IMR-90 (cell line): ENCODE measurements at regions not wholly inside any gene's neighbourhood (a gene's known extent, or its start where the extent isn't known, plus 50 kb on each side); places are given as distances from the start of the nearest gene placed in this dataset.

Experiments used
- ATAC-seq: fragments of 200-7000 bp; cut with Tn5 transposase; 2 replicates; pipeline ENCODE4 v1.9.1; 2020; ENCODE audit warnings: low read depth, mild to moderate bottlenecking, moderate library complexity
- BruUV-seq: library from RNA; stranded (reverse); fragments of 400-500 nt; replicated peaks from 2 replicates; lab custom pipeline; 2021; lab: Mats Ljungman, UMichigan
- CTCF ChIA-PET: fragments of 300-600 bp; formaldehyde crosslinking; extraction: SDS; loops from one replicate; lab custom pipeline; 2021; ENCODE audit warnings: antibody characterized with exemption; lab: Yijun Ruan, JAX
- POLR2A ChIA-PET: fragments of 300-600 bp; sonication (Branson Sonifier 250); formaldehyde crosslinking; loops from one replicate; lab custom pipeline; 2022; ENCODE audit warnings: antibody characterized with exemption; ENCODE audit not compliant: unreplicated experiment; lab: Charles Lee
- DNase-seq: peaks from one replicate; pipeline ENCODE4 v3.0.0; 2013
- H2AFZ ChIP-seq: replicated peaks from 2 replicates; pipeline ENCODE3; 2013; ENCODE audit warnings: low read length, mild to moderate bottlenecking; ENCODE audit not compliant: poor library complexity
- H2AK5ac ChIP-seq: 2 replicates; pipeline ENCODE4 v1.6.1; 2013; ENCODE audit warnings: low read depth, low read length, inconsistent platforms
- H2AK9ac ChIP-seq: replicated peaks from 2 replicates; pipeline ENCODE3; 2013; ENCODE audit warnings: mild to moderate bottlenecking, low read depth, low read length, moderate library complexity; ENCODE audit not compliant: poor library complexity
- H2BK120ac ChIP-seq: 2 replicates; pipeline ENCODE4 v1.6.1; 2013; ENCODE audit warnings: low read depth, low read length, inconsistent platforms
- H2BK15ac ChIP-seq: 3 replicates; pipeline ENCODE4 v1.6.1; 2013; ENCODE audit warnings: low read depth, low read length, inconsistent platforms
- H2BK20ac ChIP-seq: 2 replicates; pipeline ENCODE4 v1.6.1; 2013; ENCODE audit warnings: low read depth, mild to moderate bottlenecking, inconsistent platforms, low read length, moderate library complexity
- H2BK5ac ChIP-seq: 2 replicates; pipeline ENCODE4 v1.6.1; 2013; ENCODE audit warnings: mild to moderate bottlenecking, low read depth, low read length, inconsistent platforms; ENCODE audit not compliant: poor library complexity, severe bottlenecking
- H3K14ac ChIP-seq: replicated peaks from 2 replicates; pipeline ENCODE4 v1.6.1; 2013; ENCODE audit warnings: low read depth, low read length, inconsistent platforms
- H3K18ac ChIP-seq: 2 replicates; pipeline ENCODE4 v1.6.1; 2013; ENCODE audit warnings: low read depth, low read length, control low read depth
- H3K23ac ChIP-seq: 2 replicates; pipeline ENCODE4 v1.6.1; 2013; ENCODE audit warnings: low read depth, low read length, inconsistent platforms
- H3K27ac ChIP-seq: 2 replicates; pipeline ENCODE4 v1.5.1; 2013; ENCODE audit warnings: mild to moderate bottlenecking, control low read depth, low read length; ENCODE audit not compliant: insufficient read depth
- H3K27me3 ChIP-seq: 2 replicates; pipeline ENCODE4 v1.6.1; 2013; ENCODE audit warnings: low read length; ENCODE audit not compliant: control insufficient read depth, insufficient read depth
- H3K36me3 ChIP-seq: 2 replicates; pipeline ENCODE4 v1.6.1; 2013; ENCODE audit warnings: low read length, mixed read lengths; ENCODE audit not compliant: control insufficient read depth, insufficient read depth
- H3K4ac ChIP-seq: 2 replicates; pipeline ENCODE4 v1.6.1; 2013; ENCODE audit warnings: low read depth, low read length, inconsistent platforms
- H3K4me1 ChIP-seq: 2 replicates; pipeline ENCODE4 v1.6.1; 2013; ENCODE audit warnings: low read length, mixed read lengths; ENCODE audit not compliant: control insufficient read depth, insufficient read depth
- H3K4me2 ChIP-seq: 2 replicates; pipeline ENCODE4 v1.6.1; 2013; ENCODE audit warnings: low read depth, mild to moderate bottlenecking, control low read depth, low read length, moderate library complexity
- H3K4me3 ChIP-seq: 2 replicates; pipeline ENCODE4 v1.5.1; 2013; ENCODE audit warnings: low read depth, mild to moderate bottlenecking, control low read depth, low read length, moderate library complexity; ENCODE audit not compliant: insufficient read depth
- H3K56ac ChIP-seq: 2 replicates; pipeline ENCODE4 v1.6.1; 2013; ENCODE audit warnings: low read length, inconsistent platforms; ENCODE audit not compliant: insufficient read depth; ENCODE audit errors: extremely low read depth
- H3K79me1 ChIP-seq, 2 experiments: 2 replicates each; pipeline ENCODE4 v1.6.1; 2013; ENCODE audit warnings: low read length in 2 of 2, inconsistent platforms in 1 of 2, low read depth in 1 of 2
- H3K9ac ChIP-seq: 2 replicates; pipeline ENCODE4 v1.6.1; 2013; ENCODE audit warnings: low read depth, low read length, control low read depth
- H3K9me1 ChIP-seq: 2 replicates; pipeline ENCODE4 v1.6.1; 2013; ENCODE audit warnings: low read length, inconsistent platforms; ENCODE audit not compliant: insufficient read depth
- H3K9me3 ChIP-seq: 2 replicates; pipeline ENCODE4 v1.6.1; 2013; ENCODE audit warnings: low read length; ENCODE audit not compliant: control insufficient read depth, insufficient read depth
- H4K20me1 ChIP-seq: 2 replicates; pipeline ENCODE4 v1.6.1; 2013; ENCODE audit warnings: low read length, inconsistent platforms; ENCODE audit not compliant: insufficient read depth
- H4K5ac ChIP-seq: 2 replicates; pipeline ENCODE4 v1.6.1; 2013; ENCODE audit warnings: mild to moderate bottlenecking, low read depth, low read length, control low read depth
- H4K8ac ChIP-seq, 2 experiments: 2 replicates each; pipeline ENCODE4 v1.6.1; 2013; ENCODE audit warnings: low read depth in 2 of 2, low read length in 2 of 2, control low read depth in 1 of 2, inconsistent platforms in 1 of 2
- H4K91ac ChIP-seq: 2 replicates; pipeline ENCODE4 v1.6.1; 2013; ENCODE audit warnings: low read depth, low read length, inconsistent platforms; ENCODE audit not compliant: insufficient read depth
- BHLHE40 ChIP-seq: fragments of 150-350 bp; IDR thresholded peaks from 2 replicates; pipeline ENCODE4 v1.6.1; 2016; ENCODE audit warnings: mild to moderate bottlenecking, low read depth, low read length
- CEBPB ChIP-seq: IDR thresholded peaks from 2 replicates; pipeline ENCODE4 v1.6.1; 2012; ENCODE audit warnings: low read depth, low read length, improper control_type of control experiment
- CHD1 ChIP-seq: IDR thresholded peaks from 2 replicates; pipeline ENCODE4 v1.6.1; 2012; ENCODE audit warnings: low read depth, low read length, improper control_type of control experiment
- FOS ChIP-seq: fragments of 150-350 bp; IDR thresholded peaks from 2 replicates; pipeline ENCODE4 v1.6.1; 2016; ENCODE audit warnings: low read depth, low read length
- MAFK ChIP-seq: IDR thresholded peaks from 2 replicates; pipeline ENCODE4 v1.6.1; 2012; ENCODE audit warnings: low read depth, low read length, improper control_type of control experiment
- MAZ ChIP-seq: IDR thresholded peaks from 2 replicates; pipeline ENCODE4 v1.6.1; 2012; ENCODE audit warnings: low read depth, mild to moderate bottlenecking, low read length, improper control_type of control experiment, moderate library complexity, borderline replicate concordance
- MXI1 ChIP-seq: IDR thresholded peaks from 2 replicates; pipeline ENCODE4 v1.6.1; 2012; ENCODE audit warnings: low read depth, mild to moderate bottlenecking, low read length, moderate library complexity, borderline replicate concordance
- NFE2L2 ChIP-seq: fragments of 150-350 bp; IDR thresholded peaks from 2 replicates; pipeline ENCODE4 v1.6.1; 2016; ENCODE audit warnings: low read depth, mild to moderate bottlenecking, low read length
- POLR2A ChIP-seq: IDR thresholded peaks from 2 replicates; pipeline ENCODE4 v1.6.1; 2012; ENCODE audit warnings: mild to moderate bottlenecking, low read depth, low read length
- RAD21 ChIP-seq: IDR thresholded peaks from 2 replicates; pipeline ENCODE4 v1.6.1; 2012; ENCODE audit warnings: low read length, improper control_type of control experiment
- RCOR1 ChIP-seq: IDR thresholded peaks from 2 replicates; pipeline ENCODE4 v1.6.1; 2012; ENCODE audit warnings: mild to moderate bottlenecking, low read length, improper control_type of control experiment; ENCODE audit not compliant: insufficient replicate concordance
- RFX5 ChIP-seq: IDR thresholded peaks from 2 replicates; pipeline ENCODE4 v1.8.0; 2012; ENCODE audit warnings: low read depth, mild to moderate bottlenecking, low read length, moderate library complexity
- SMC3 ChIP-seq: fragments of 150-350 bp; IDR thresholded peaks from 2 replicates; pipeline ENCODE4 v1.6.1; 2016; ENCODE audit warnings: low read depth, mild to moderate bottlenecking, antibody characterized with exemption, low read length, moderate library complexity
- USF2 ChIP-seq: fragments of 150-350 bp; IDR thresholded peaks from 2 replicates; pipeline ENCODE4 v1.6.1; 2017; ENCODE audit warnings: mild to moderate bottlenecking, antibody characterized with exemption, low read length, low read depth
- WGBS, 2 experiments: methylation state at CpG; one replicate each; pipeline versions ENCODE4 v1.1.5 to v1.1.7; 2013; ENCODE audit warnings: missing lambda C conversion rate in 2 of 2; ENCODE audit not compliant: insufficient read length in 1 of 2; ENCODE audit errors: extremely low coverage in 2 of 2; 5-methylcytosine and 5-hydroxymethylcytosine counted together
- dilution Hi-C: fragments of 300-500 bp; cut with HindIII; formaldehyde crosslinking; loops from one replicate; pipeline ENCODE4 v1.14.3; 2018; ENCODE audit warnings: low sequenced_read_pairs; ENCODE audit not compliant: unreplicated experiment
- in situ Hi-C: fragments of 300-500 bp; cut with MboI; formaldehyde crosslinking; loops from 3 replicates; pipeline ENCODE4 v1.14.3; 2019; ENCODE audit warnings: low sequenced_read_pairs, inconsistent platforms, mixed read lengths
- intact Hi-C: fragments of 100-400 bp; cut with micrococcal nuclease; formaldehyde crosslinking; loops from 2 replicates; pipeline ENCODE4 v1.10.0; 2022
- TF ChIP-seq, protein P1 (sequence below): fragments of 150-350 bp; IDR thresholded peaks from 2 replicates; pipeline ENCODE4 v1.6.1; 2016; ENCODE audit warnings: low read depth, mild to moderate bottlenecking, low read length, moderate library complexity, borderline replicate concordance
- TF ChIP-seq, protein P2 (sequence below): conservative IDR thresholded peaks from 2 replicates; pipeline ENCODE4 v1.5.1; 2012; ENCODE audit warnings: mild to moderate bottlenecking, low read depth, low read length, improper control_type of control experiment

GRCh38 chrX:125497667-125498066 lies 178.0 kb downstream of the TEX13C start:
- Histone ChIP-seq H4K91ac (no peak overlapping the region), H4K20me1 (no peaks in the 10 kb centered on the region), H4K8ac (no peak overlapping the region), H2BK120ac (no peak overlapping the region), H3K27me3 (no peaks in the 10 kb centered on the region), H3K9me1 (no peaks in the 10 kb centered on the region), H2BK15ac (no peak overlapping the region), H3K4me2 (no peak overlapping the region), H2AK9ac (no peak overlapping the region), H3K4me1 (no peaks in the 10 kb centered on the region), H3K14ac (no peak overlapping the region), H3K4me3 (no peak overlapping the region), H3K9me3 (no peaks in the 10 kb centered on the region), H3K56ac (no peak overlapping the region), H4K5ac (no peak overlapping the region), H2AFZ (no peak overlapping the region), H3K18ac (no peak overlapping the region), H3K9ac (no peak overlapping the region), H3K36me3 (no peaks in the 10 kb centered on the region), H3K4ac (no peak overlapping the region), H2BK5ac (no peak overlapping the region), H3K27ac (no peak overlapping the region), H3K79me1 (no peaks in the 10 kb centered on the region), H2BK20ac (no peak overlapping the region), H3K23ac (no peak overlapping the region), H2AK5ac (no peak overlapping the region)
- no peak for ATAC-seq
- ChIA-PET CTCF (no interaction called here), POLR2A (no interaction called here)
- whole genome bisulfite sequencing, 2 experiments: no CpG with 5 or more reads among the region's 3 CpGs
- TF ChIP-seq POLR2A: no peak
- no peak for TF ChIP-seq MAZ
- TF ChIP-seq, protein P1, sequence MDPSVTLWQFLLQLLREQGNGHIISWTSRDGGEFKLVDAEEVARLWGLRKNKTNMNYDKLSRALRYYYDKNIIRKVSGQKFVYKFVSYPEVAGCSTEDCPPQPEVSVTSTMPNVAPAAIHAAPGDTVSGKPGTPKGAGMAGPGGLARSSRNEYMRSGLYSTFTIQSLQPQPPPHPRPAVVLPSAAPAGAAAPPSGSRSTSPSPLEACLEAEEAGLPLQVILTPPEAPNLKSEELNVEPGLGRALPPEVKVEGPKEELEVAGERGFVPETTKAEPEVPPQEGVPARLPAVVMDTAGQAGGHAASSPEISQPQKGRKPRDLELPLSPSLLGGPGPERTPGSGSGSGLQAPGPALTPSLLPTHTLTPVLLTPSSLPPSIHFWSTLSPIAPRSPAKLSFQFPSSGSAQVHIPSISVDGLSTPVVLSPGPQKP: no peak
- no peak for TF ChIP-seq USF2
- TF ChIP-seq BHLHE40: no peak
- no peak for TF ChIP-seq CEBPB
- TF ChIP-seq FOS: no peak
- TF ChIP-seq RCOR1: no peak
- TF ChIP-seq CHD1: no peak
- no peak for TF ChIP-seq RAD21
- TF ChIP-seq, protein P2, sequence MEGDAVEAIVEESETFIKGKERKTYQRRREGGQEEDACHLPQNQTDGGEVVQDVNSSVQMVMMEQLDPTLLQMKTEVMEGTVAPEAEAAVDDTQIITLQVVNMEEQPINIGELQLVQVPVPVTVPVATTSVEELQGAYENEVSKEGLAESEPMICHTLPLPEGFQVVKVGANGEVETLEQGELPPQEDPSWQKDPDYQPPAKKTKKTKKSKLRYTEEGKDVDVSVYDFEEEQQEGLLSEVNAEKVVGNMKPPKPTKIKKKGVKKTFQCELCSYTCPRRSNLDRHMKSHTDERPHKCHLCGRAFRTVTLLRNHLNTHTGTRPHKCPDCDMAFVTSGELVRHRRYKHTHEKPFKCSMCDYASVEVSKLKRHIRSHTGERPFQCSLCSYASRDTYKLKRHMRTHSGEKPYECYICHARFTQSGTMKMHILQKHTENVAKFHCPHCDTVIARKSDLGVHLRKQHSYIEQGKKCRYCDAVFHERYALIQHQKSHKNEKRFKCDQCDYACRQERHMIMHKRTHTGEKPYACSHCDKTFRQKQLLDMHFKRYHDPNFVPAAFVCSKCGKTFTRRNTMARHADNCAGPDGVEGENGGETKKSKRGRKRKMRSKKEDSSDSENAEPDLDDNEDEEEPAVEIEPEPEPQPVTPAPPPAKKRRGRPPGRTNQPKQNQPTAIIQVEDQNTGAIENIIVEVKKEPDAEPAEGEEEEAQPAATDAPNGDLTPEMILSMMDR: no peak
- TF ChIP-seq SMC3: no peak
- no peak for TF ChIP-seq NFE2L2
- TF ChIP-seq RFX5: no peak
- TF ChIP-seq MAFK: no peak
- TF ChIP-seq MXI1: no peak
- dilution Hi-C loops (no loop called here), in situ Hi-C loops (no loop called here), intact Hi-C loops (no loop called here)
- BruUV-seq: no TSS peak
- no peak for DNase-seq
